Progenitor cell of endocrine pancreas (in vitro differentiated cells): ENCODE measurements at regions not wholly inside any gene's neighbourhood (a gene's known extent, or its start where the extent isn't known, plus 50 kb on each side); places are given as distances from the start of the nearest gene placed in this dataset.

Experiments used
- DNase-seq: peaks from one replicate; pipeline ENCODE4 v3.0.0; 2021; ENCODE audit warnings: low spot score; ENCODE audit not compliant: unreplicated experiment
- H3K27ac Mint-ChIP-seq: 2 replicates; pipeline ENCODE4 v1.8.0; 2021; ENCODE audit warnings: mild to moderate bottlenecking, moderate library complexity, mixed read lengths
- H3K27me3 Mint-ChIP-seq: 2 replicates; pipeline ENCODE4 v1.8.0; 2021; ENCODE audit warnings: mixed read lengths
- H3K36me3 Mint-ChIP-seq: 2 replicates; pipeline ENCODE4 v1.8.0; 2022; ENCODE audit warnings: mixed read lengths; ENCODE audit not compliant: insufficient read depth
- H3K4me1 Mint-ChIP-seq: 2 replicates; pipeline ENCODE4 v1.8.0; 2021; ENCODE audit warnings: low read depth, mixed read lengths
- H3K4me3 Mint-ChIP-seq: 2 replicates; pipeline ENCODE4 v1.8.0; 2021; ENCODE audit warnings: low read depth, mild to moderate bottlenecking, moderate library complexity, mixed read lengths
- H3K9me3 Mint-ChIP-seq: 2 replicates; pipeline ENCODE4 v1.8.0; 2021; ENCODE audit warnings: low read depth, mixed read lengths
- TF ChIP-seq, protein P1 (sequence below): fragments of 200-600 bp; sonication (generic); IDR thresholded peaks from one replicate; pipeline ENCODE4 v1.5.0; 2021; ENCODE audit warnings: antibody characterized with exemption, mild to moderate bottlenecking; ENCODE audit not compliant: unreplicated experiment

DNA sequence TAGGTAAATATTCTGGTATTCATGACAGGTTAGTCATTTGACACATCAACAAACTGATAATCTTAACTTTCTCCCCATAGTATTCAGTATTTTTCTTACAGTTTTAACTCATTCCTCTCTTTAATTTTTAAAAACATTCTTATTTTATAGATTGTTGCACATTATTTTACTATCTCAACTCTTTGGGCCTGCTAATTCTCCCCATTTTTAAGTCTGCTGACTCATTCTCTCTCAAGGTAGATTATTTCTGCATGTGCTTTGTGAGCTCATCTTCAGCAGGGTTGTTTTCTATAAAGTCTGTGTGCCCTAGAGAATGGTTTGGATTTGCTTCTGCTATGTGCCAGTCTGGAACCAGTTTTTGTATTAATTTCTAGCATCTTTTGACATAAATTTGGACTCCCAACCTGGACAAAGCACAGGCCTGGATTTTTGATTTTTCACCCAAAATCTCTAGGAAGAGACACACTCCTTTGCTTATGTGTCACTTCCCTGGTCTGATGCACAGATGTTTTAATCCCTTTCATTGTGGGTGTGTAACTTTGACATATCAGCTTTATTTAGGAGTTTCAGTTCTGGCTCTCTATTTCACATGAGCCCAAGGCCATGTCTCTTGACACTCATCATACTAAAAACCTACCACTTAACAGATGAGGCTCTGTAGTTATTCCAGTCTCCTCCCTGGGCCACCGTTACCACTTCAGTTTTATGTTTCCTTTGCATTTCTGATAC lies 194.3 kb upstream of the PGRMC2 start:
- no peaks in the 10 kb centered on the region for H3K4me1 Mint-ChIP-seq
- DNase-seq, result no peak
- no peak overlapping the region for H3K27ac Mint-ChIP-seq
- no peaks in the 10 kb centered on the region for H3K27me3 Mint-ChIP-seq
- H3K36me3 Mint-ChIP-seq, result no peaks in the 10 kb centered on the region
- no peak overlapping the region for H3K4me3 Mint-ChIP-seq
- TF ChIP-seq, protein P1, sequence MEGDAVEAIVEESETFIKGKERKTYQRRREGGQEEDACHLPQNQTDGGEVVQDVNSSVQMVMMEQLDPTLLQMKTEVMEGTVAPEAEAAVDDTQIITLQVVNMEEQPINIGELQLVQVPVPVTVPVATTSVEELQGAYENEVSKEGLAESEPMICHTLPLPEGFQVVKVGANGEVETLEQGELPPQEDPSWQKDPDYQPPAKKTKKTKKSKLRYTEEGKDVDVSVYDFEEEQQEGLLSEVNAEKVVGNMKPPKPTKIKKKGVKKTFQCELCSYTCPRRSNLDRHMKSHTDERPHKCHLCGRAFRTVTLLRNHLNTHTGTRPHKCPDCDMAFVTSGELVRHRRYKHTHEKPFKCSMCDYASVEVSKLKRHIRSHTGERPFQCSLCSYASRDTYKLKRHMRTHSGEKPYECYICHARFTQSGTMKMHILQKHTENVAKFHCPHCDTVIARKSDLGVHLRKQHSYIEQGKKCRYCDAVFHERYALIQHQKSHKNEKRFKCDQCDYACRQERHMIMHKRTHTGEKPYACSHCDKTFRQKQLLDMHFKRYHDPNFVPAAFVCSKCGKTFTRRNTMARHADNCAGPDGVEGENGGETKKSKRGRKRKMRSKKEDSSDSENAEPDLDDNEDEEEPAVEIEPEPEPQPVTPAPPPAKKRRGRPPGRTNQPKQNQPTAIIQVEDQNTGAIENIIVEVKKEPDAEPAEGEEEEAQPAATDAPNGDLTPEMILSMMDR, result no peak
- H3K9me3 Mint-ChIP-seq, result peaks cover 9% of the 10 kb centered on the region

- Mint-ChIP-seq H3K27ac (no peak overlapping the region), H3K27me3 (no peaks in the 10 kb centered on the region), H3K36me3 (no peaks in the 10 kb centered on the region), H3K9me3 (peaks cover 6% of the 10 kb centered on the region), H3K4me1 (no peaks in the 10 kb centered on the region), H3K4me3 (no peak overlapping the region)
- TF ChIP-seq, protein P1, result no peak
- no peak for DNase-seq
Observed at GRCh38 chr4:128480945-128481344, 193.3 kb upstream of the PGRMC2 start.

DNA sequence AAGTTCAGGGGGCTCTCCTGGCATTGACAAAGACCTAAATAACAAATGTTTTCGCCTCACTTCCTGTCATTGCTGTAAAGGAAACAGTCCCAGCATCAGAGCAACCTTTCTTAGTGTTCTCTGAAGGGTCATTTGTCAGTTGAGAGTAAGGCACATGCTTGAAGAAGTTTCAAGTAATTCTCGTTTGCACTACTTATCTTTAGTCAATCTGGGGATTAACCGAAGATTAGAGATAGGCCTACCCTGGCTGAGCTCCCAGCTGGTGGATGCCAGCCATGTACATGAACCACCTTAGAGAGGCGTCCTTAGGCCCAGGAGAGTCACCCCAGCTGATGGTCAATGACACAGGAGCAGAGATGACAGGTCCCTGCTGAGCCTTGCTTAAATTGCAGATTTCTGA lies 189.9 kb upstream of the PGRMC2 start:
- Mint-ChIP-seq H3K9me3 (no peaks in the 10 kb centered on the region), H3K4me1 (no peaks in the 10 kb centered on the region), H3K27ac (no peak overlapping the region), H3K36me3 (no peaks in the 10 kb centered on the region), H3K4me3 (no peak overlapping the region), H3K27me3 (peaks cover 4% of the 10 kb centered on the region)
- TF ChIP-seq, protein P1, result no peak
- no peak for DNase-seq

DNA sequence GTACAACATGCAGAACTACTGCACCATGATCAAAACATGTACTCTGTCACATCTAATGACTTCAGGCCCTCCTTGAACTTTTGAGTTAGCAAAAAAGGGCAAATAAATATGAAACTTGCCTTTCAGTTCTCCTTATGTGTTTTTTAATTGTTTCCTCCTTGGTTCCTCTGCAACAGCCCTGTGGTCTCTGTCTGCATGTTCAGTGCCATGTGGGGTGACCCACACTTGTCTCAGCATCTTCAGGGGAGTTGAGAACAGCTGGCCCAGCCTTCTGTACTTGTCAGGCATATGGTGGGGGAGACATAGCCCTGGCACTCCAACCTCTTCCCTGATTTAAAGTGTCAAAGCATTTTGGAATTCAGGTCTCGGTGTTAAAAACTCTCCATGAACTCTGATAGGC lies 188.0 kb upstream of the PGRMC2 start:
- Mint-ChIP-seq H3K4me3 (no peak overlapping the region), H3K4me1 (no peaks in the 10 kb centered on the region), H3K27ac (no peak overlapping the region), H3K9me3 (no peaks in the 10 kb centered on the region), H3K27me3 (peaks cover 4% of the 10 kb centered on the region), H3K36me3 (no peaks in the 10 kb centered on the region)
- TF ChIP-seq, protein P1, result no peak
- DNase-seq, result no peak

DNA sequence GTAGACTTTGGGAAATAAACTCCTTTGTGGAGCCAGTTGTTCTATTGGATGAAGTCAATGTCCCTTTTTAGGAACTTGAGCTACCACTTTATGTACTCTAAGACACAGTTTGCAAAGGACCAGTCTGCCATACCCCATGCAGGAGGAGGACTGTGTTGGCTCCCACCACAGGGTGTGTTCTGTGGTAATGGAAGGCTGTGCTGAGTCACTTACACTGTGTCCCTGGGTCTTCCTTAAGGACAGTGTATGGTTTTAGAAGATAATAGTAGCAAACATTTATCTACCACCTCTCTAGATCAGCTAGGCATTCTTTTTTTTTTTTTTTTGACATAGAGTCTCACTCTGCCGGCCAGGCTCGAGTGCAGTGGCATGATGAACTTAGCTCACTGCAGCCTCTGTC lies 184.0 kb upstream of the PGRMC2 start:
- Mint-ChIP-seq H3K27me3 (peaks cover 4% of the 10 kb centered on the region), H3K27ac (no peak overlapping the region), H3K4me3 (no peak overlapping the region), H3K9me3 (no peaks in the 10 kb centered on the region), H3K36me3 (no peaks in the 10 kb centered on the region), H3K4me1 (no peaks in the 10 kb centered on the region)
- DNase-seq, result no peak
- TF ChIP-seq, protein P1, result no peak
